ENCODE measurements at regions not wholly inside any gene's neighbourhood (a gene's known extent, or its start where the extent isn't known, plus 50 kb on each side); places are given as distances from the start of the nearest gene placed in this dataset.

GRCh38 chr7:131883769-131884168 lies 327.3 kb upstream of the PODXL start:
- Histone ChIP-seq H3K4me1 (ENCODE audit: control insufficient read depth, insufficient read depth, low read length, unreplicated experiment) (no peaks in the 10 kb centered on the region), H3K4me3 (ENCODE audit: low read depth, low read length) (no peak overlapping the region), H3K36me3 (ENCODE audit: insufficient read depth, low read length) (no peaks in the 10 kb centered on the region), H3K27me3 (ENCODE audit: insufficient read depth, low read length) (no peaks in the 10 kb centered on the region), H2AFZ (ENCODE audit: low read length, unreplicated experiment) (no peak overlapping the region), H3K79me2 (ENCODE audit: control insufficient read depth, insufficient read depth, low read length, unreplicated experiment) (no peaks in the 10 kb centered on the region), H3K27ac (ENCODE audit: low read depth, low read length) (no peak overlapping the region)

- no peak overlapping the region for H3K4me3 ChIP-seq (ENCODE audit: low read depth, low read length)
- no peaks in the 10 kb centered on the region for H3K4me1 ChIP-seq (ENCODE audit: control insufficient read depth, insufficient read depth, low read length, unreplicated experiment)
- H3K27ac ChIP-seq (ENCODE audit: low read depth, low read length): no peak overlapping the region
- no peaks in the 10 kb centered on the region for H3K27me3 ChIP-seq (ENCODE audit: insufficient read depth, low read length)
- H3K36me3 ChIP-seq (ENCODE audit: insufficient read depth, low read length): no peaks in the 10 kb centered on the region
- no peak overlapping the region for H2AFZ ChIP-seq (ENCODE audit: low read length, unreplicated experiment)
- no peaks in the 10 kb centered on the region for H3K79me2 ChIP-seq (ENCODE audit: control insufficient read depth, insufficient read depth, low read length, unreplicated experiment)
Observed at GRCh38 chr7:131883196-131883595, 326.8 kb upstream of the PODXL start.

- H2AFZ ChIP-seq (ENCODE audit: low read length, unreplicated experiment): no peak overlapping the region
- H3K4me3 ChIP-seq (ENCODE audit: low read depth, low read length): no peak overlapping the region
- no peaks in the 10 kb centered on the region for H3K4me1 ChIP-seq (ENCODE audit: control insufficient read depth, insufficient read depth, low read length, unreplicated experiment)
- H3K79me2 ChIP-seq (ENCODE audit: control insufficient read depth, insufficient read depth, low read length, unreplicated experiment): no peaks in the 10 kb centered on the region
- H3K27ac ChIP-seq (ENCODE audit: low read depth, low read length): no peak overlapping the region
- H3K36me3 ChIP-seq (ENCODE audit: insufficient read depth, low read length): no peaks in the 10 kb centered on the region
- no peaks in the 10 kb centered on the region for H3K27me3 ChIP-seq (ENCODE audit: insufficient read depth, low read length)
Observed at GRCh38 chr7:131882321-131882720, 325.9 kb upstream of the PODXL start.

DNA sequence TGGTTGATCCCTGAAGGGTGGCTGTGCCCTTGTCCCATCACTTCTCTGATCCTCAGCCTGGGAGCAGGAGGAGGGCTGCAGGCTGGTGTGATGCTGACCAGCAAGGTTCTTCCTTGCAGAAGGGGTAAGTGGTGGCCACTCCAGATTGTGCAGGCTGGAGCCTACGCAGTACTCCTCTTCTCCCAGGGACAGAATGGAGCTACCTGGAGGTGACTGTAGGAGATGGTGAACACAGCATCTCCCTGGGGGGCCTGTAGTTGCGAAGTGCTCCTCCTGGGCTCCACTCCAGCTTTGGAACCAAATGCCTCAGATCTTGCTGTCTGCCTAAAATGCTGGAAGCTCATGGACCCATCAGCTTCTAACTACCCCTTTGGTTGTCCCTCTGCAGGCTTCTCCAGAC lies 323.6 kb upstream of the PODXL start:
- Histone ChIP-seq H3K4me3 (ENCODE audit: low read depth, low read length) (no peak overlapping the region), H3K27ac (ENCODE audit: low read depth, low read length) (no peak overlapping the region), H2AFZ (ENCODE audit: low read length, unreplicated experiment) (no peak overlapping the region), H3K79me2 (ENCODE audit: control insufficient read depth, insufficient read depth, low read length, unreplicated experiment) (no peaks in the 10 kb centered on the region), H3K27me3 (ENCODE audit: insufficient read depth, low read length) (no peaks in the 10 kb centered on the region), H3K36me3 (ENCODE audit: insufficient read depth, low read length) (no peaks in the 10 kb centered on the region), H3K4me1 (ENCODE audit: control insufficient read depth, insufficient read depth, low read length, unreplicated experiment) (no peaks in the 10 kb centered on the region)

GRCh38 chr7:131879424-131879823 lies 323.0 kb upstream of the PODXL start:
- no peak overlapping the region for H3K27ac ChIP-seq (ENCODE audit: low read depth, low read length)

GRCh38 chr7:131878777-131879176 lies 322.3 kb upstream of the PODXL start:
- no peaks in the 10 kb centered on the region for H3K4me1 ChIP-seq (ENCODE audit: control insufficient read depth, insufficient read depth, low read length, unreplicated experiment)
- no peaks in the 10 kb centered on the region for H3K27me3 ChIP-seq (ENCODE audit: insufficient read depth, low read length)
- no peak overlapping the region for H2AFZ ChIP-seq (ENCODE audit: low read length, unreplicated experiment)
- H3K79me2 ChIP-seq (ENCODE audit: control insufficient read depth, insufficient read depth, low read length, unreplicated experiment): no peaks in the 10 kb centered on the region
- H3K4me3 ChIP-seq (ENCODE audit: low read depth, low read length): no peak overlapping the region
- no peaks in the 10 kb centered on the region for H3K36me3 ChIP-seq (ENCODE audit: insufficient read depth, low read length)
- H3K27ac ChIP-seq (ENCODE audit: low read depth, low read length): no peak overlapping the region

More at GRCh38 chr7:131879424-131879823, 323.0 kb upstream of the PODXL start:
- Histone ChIP-seq H3K27me3 (ENCODE audit: insufficient read depth, low read length) (no peaks in the 10 kb centered on the region), H3K79me2 (ENCODE audit: control insufficient read depth, insufficient read depth, low read length, unreplicated experiment) (no peaks in the 10 kb centered on the region), H3K4me1 (ENCODE audit: control insufficient read depth, insufficient read depth, low read length, unreplicated experiment) (no peaks in the 10 kb centered on the region), H3K4me3 (ENCODE audit: low read depth, low read length) (no peak overlapping the region), H2AFZ (ENCODE audit: low read length, unreplicated experiment) (no peak overlapping the region), H3K36me3 (ENCODE audit: insufficient read depth, low read length) (no peaks in the 10 kb centered on the region)

DNA sequence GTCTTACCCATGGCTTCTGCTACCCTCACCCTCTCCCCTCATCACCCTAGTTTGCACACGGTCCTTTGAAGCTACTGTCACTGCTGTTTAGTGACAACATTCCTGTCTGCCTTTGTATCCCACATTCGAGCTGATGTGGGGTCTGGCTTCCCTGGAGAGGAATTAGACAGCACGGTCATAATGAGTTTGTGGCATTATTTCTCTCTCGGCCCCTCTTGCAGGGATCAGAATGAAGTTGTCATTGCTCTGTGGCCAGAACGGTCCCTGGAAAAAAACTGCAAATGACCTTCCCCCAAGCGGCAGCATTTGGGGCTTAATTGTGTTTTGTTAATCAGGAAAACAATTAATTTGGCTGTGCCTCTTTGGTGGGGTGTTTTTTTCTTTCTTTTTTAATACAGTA lies 317.2 kb upstream of the PODXL start:
- Histone ChIP-seq H3K79me2 (ENCODE audit: control insufficient read depth, insufficient read depth, low read length, unreplicated experiment) (no peaks in the 10 kb centered on the region), H3K4me3 (ENCODE audit: low read depth, low read length) (no peak overlapping the region), H3K27me3 (ENCODE audit: insufficient read depth, low read length) (no peaks in the 10 kb centered on the region), H2AFZ (ENCODE audit: low read length, unreplicated experiment) (no peak overlapping the region), H3K27ac (ENCODE audit: low read depth, low read length) (no peak overlapping the region), H3K4me1 (ENCODE audit: control insufficient read depth, insufficient read depth, low read length, unreplicated experiment) (no peaks in the 10 kb centered on the region), H3K36me3 (ENCODE audit: insufficient read depth, low read length) (no peaks in the 10 kb centered on the region)

DNA sequence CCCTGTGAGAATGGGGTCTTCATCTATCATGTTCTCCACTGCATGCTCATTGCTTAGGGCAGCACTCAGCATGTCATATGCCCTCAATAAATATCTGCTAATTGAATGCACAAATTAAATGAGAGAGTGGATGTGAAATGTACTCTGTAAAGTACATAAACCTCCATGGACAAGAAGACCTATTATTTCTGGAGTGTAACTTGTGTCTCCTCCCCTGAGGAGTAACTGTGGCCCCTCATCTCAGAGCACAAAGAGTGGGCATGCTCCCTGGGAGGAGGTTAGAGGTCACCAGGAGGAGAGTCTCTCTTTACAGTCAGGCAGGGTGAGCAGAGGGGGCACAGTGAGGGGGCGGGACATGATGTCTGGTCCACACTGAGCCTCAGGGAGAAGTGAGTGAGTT lies 313.6 kb upstream of the PODXL start:
- no peak overlapping the region for H2AFZ ChIP-seq (ENCODE audit: low read length, unreplicated experiment)
- no peaks in the 10 kb centered on the region for H3K27me3 ChIP-seq (ENCODE audit: insufficient read depth, low read length)
- no peak overlapping the region for H3K4me3 ChIP-seq (ENCODE audit: low read depth, low read length)
- no peaks in the 10 kb centered on the region for H3K4me1 ChIP-seq (ENCODE audit: control insufficient read depth, insufficient read depth, low read length, unreplicated experiment)
- no peaks in the 10 kb centered on the region for H3K79me2 ChIP-seq (ENCODE audit: control insufficient read depth, insufficient read depth, low read length, unreplicated experiment)
- H3K36me3 ChIP-seq (ENCODE audit: insufficient read depth, low read length): no peaks in the 10 kb centered on the region
- H3K27ac ChIP-seq (ENCODE audit: low read depth, low read length): no peak overlapping the region

DNA sequence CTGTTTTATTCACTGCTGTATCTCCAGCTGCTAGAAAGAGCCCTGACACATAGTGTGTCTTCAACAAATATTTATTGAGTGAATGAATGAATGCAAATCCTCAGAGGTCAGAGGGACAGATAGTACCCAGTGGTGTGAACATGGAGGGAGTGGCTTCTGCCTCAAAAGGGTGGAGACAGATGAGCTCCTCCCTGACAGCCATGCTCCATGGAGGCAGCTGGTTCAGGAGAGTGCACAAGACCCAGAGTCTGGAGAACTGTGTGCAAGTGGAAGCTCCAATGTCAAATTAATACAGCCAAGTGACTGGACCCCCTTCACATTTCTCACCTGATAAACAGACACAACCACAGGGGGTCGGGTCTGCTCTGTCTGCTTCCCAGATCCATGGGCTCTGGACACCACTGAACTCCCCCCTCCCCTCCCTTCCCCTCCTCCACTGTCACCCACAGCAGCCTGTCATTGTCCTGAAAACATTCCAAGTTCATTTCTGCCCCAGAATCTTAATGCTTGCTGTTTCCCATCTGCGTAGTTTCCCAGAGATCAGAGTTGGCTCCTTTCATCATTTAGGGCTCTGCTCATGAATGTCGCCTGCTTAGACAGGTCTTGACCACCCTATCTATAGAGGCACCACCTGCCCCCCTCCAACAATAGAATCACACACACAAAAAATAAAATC lies 312.9 kb upstream of the PODXL start:
- Histone ChIP-seq H3K4me3 (ENCODE audit: low read depth, low read length) (no peak overlapping the region), H2AFZ (ENCODE audit: low read length, unreplicated experiment) (no peak overlapping the region), H3K4me1 (ENCODE audit: control insufficient read depth, insufficient read depth, low read length, unreplicated experiment) (no peaks in the 10 kb centered on the region)

DNA sequence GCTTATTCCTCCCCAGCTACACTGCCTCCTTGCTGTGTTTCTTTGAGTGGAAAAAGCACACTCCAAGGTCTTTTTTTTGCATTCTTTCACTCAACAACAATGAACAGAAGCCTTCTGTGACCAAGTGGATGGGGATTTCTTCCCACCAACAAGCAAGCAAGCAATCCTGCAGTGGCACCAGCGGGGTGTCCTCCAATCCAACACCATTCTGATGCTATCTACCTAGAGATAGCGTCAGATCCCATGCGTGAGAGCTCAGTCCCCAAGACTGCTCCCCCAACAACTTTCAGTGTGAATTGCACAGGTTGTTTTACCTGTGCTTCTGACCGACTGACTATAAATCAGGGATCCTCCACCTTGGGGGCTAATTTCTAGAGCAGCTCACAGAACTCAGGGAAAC lies 311.0 kb upstream of the PODXL start:
- Histone ChIP-seq H3K27me3 (ENCODE audit: insufficient read depth, low read length) (no peaks in the 10 kb centered on the region), H2AFZ (ENCODE audit: low read length, unreplicated experiment) (no peak overlapping the region), H3K4me3 (ENCODE audit: low read depth, low read length) (no peak overlapping the region), H3K79me2 (ENCODE audit: control insufficient read depth, insufficient read depth, low read length, unreplicated experiment) (no peaks in the 10 kb centered on the region), H3K27ac (ENCODE audit: low read depth, low read length) (no peak overlapping the region), H3K4me1 (ENCODE audit: control insufficient read depth, insufficient read depth, low read length, unreplicated experiment) (no peaks in the 10 kb centered on the region), H3K36me3 (ENCODE audit: insufficient read depth, low read length) (no peaks in the 10 kb centered on the region)

More for the DNA sequence above, 312.9 kb upstream of the PODXL start:
- Histone ChIP-seq H3K36me3 (ENCODE audit: insufficient read depth, low read length) (no peaks in the 10 kb centered on the region), H3K27ac (ENCODE audit: low read depth, low read length) (no peak overlapping the region), H3K79me2 (ENCODE audit: control insufficient read depth, insufficient read depth, low read length, unreplicated experiment) (no peaks in the 10 kb centered on the region), H3K27me3 (ENCODE audit: insufficient read depth, low read length) (no peaks in the 10 kb centered on the region)

GRCh38 chr7:131865911-131866310 lies 309.5 kb upstream of the PODXL start:
- no peak overlapping the region for H3K27ac ChIP-seq (ENCODE audit: low read depth, low read length)
- H3K27me3 ChIP-seq (ENCODE audit: insufficient read depth, low read length): no peaks in the 10 kb centered on the region

More at GRCh38 chr7:131865911-131866310, 309.5 kb upstream of the PODXL start:
- Histone ChIP-seq H3K79me2 (ENCODE audit: control insufficient read depth, insufficient read depth, low read length, unreplicated experiment) (no peaks in the 10 kb centered on the region), H3K4me3 (ENCODE audit: low read depth, low read length) (no peak overlapping the region), H3K4me1 (ENCODE audit: control insufficient read depth, insufficient read depth, low read length, unreplicated experiment) (peaks cover 5% of the 10 kb centered on the region), H3K36me3 (ENCODE audit: insufficient read depth, low read length) (no peaks in the 10 kb centered on the region), H2AFZ (ENCODE audit: low read length, unreplicated experiment) (no peak overlapping the region)

Measured in ACC112 (cell line).